ENCODE measurements at regions not wholly inside any gene's neighbourhood (a gene's known extent, or its start where the extent isn't known, plus 50 kb on each side); places are given as distances from the start of the nearest gene placed in this dataset.
A peak's percentile ranks its signal among the peaks of the same experiment; 100 is the strongest.

GRCh38 chr7:132713893-132714292, 137.6 kb upstream of the PLXNA4 start:
- no peak for TF ChIP-seq CTCF (IDR thresholded peaks at IDR 0.05; ENCODE audit: low read depth, low read length)
- DNase-seq (ENCODE audit: low read depth, low spot score) = no peak
- H3K9me3 ChIP-seq (ENCODE audit: control insufficient read depth, insufficient read depth, low read length) = no peaks in the 10 kb centered on the region
- ChIA-PET POLR2A (no interaction called here), CTCF (interaction anchor here (1.0 kb wide), 1 partner anchor 720 kb away, joined by 3 read pairs; no protein-coding TSS in a partner anchor)
- no peak overlapping the region for H3K27ac ChIP-seq (ENCODE audit: low read depth, low read length)
- no peak overlapping the region for H3K4me3 ChIP-seq (ENCODE audit: low read depth, low read length)
- no peaks in the 10 kb centered on the region for H3K27me3 ChIP-seq (ENCODE audit: control insufficient read depth, insufficient read depth, low read length)

- ChIA-PET CTCF (interaction anchor here (0.6 to 3.5 kb wide), 21 partner anchors 9 to 1711 kb away, joined by 3 to 48 read pairs (median 4); no protein-coding TSS in a partner anchor), POLR2A (no interaction called here)
- peak; percentile 4 for DNase-seq (ENCODE audit: low read depth, low spot score)
- no peak overlapping the region for H3K4me3 ChIP-seq (ENCODE audit: low read depth, low read length)
- peak; percentile 68 for TF ChIP-seq CTCF (IDR thresholded peaks at IDR 0.05; ENCODE audit: low read depth, low read length)
- H3K9me3 ChIP-seq (ENCODE audit: control insufficient read depth, insufficient read depth, low read length) = no peaks in the 10 kb centered on the region
- no peak overlapping the region for H3K27ac ChIP-seq (ENCODE audit: low read depth, low read length)
- H3K27me3 ChIP-seq (ENCODE audit: control insufficient read depth, insufficient read depth, low read length) = peaks cover 5% of the 10 kb centered on the region
Measured at GRCh38 chr7:132709971-132710567, 133.8 kb upstream of the PLXNA4 start.

- Histone ChIP-seq H3K4me3 (ENCODE audit: low read depth, low read length) (no peak overlapping the region), H3K27ac (ENCODE audit: low read depth, low read length) (no peak overlapping the region), H3K27me3 (ENCODE audit: control insufficient read depth, insufficient read depth, low read length) (peaks cover 5% of the 10 kb centered on the region), H3K9me3 (ENCODE audit: control insufficient read depth, insufficient read depth, low read length) (no peaks in the 10 kb centered on the region)
- no peak for DNase-seq (ENCODE audit: low read depth, low spot score)
- POLR2A ChIA-PET = no interaction called here
- TF ChIP-seq CTCF (IDR thresholded peaks at IDR 0.05; ENCODE audit: low read depth, low read length) = no peak
- CTCF ChIA-PET = no interaction called here
Measured at GRCh38 chr7:132708470-132708869, 132.2 kb upstream of the PLXNA4 start.

GRCh38 chr7:132705146-132705545, 128.9 kb upstream of the PLXNA4 start:
- ChIA-PET CTCF (interaction anchor here (2.2 kb wide), 1 partner anchor 729 kb away, joined by 9 read pairs; no protein-coding TSS in a partner anchor), POLR2A (no interaction called here)
- TF ChIP-seq CTCF (IDR thresholded peaks at IDR 0.05; ENCODE audit: low read depth, low read length) = no peak
- Histone ChIP-seq H3K27me3 (ENCODE audit: control insufficient read depth, insufficient read depth, low read length) (peaks cover 5% of the 10 kb centered on the region), H3K27ac (ENCODE audit: low read depth, low read length) (peak overlapping the region; percentile 11), H3K4me3 (ENCODE audit: low read depth, low read length) (no peak overlapping the region), H3K9me3 (ENCODE audit: control insufficient read depth, insufficient read depth, low read length) (no peaks in the 10 kb centered on the region)
- DNase-seq (ENCODE audit: low read depth, low spot score) = no peak

- no peak for TF ChIP-seq CTCF (IDR thresholded peaks at IDR 0.05; ENCODE audit: low read depth, low read length)
Measured at GRCh38 chr7:132703742-132704141, 127.5 kb upstream of the PLXNA4 start.

More at GRCh38 chr7:132703742-132704141, 127.5 kb upstream of the PLXNA4 start:
- Histone ChIP-seq H3K4me3 (ENCODE audit: low read depth, low read length) (no peak overlapping the region), H3K27ac (ENCODE audit: low read depth, low read length) (no peak overlapping the region), H3K9me3 (ENCODE audit: control insufficient read depth, insufficient read depth, low read length) (no peaks in the 10 kb centered on the region), H3K27me3 (ENCODE audit: control insufficient read depth, insufficient read depth, low read length) (peaks cover 5% of the 10 kb centered on the region)
- ChIA-PET POLR2A (no interaction called here), CTCF (no interaction called here)
- DNase-seq (ENCODE audit: low read depth, low spot score) = no peak

Data from AG04450 (cell line).